PC-9 (cell line): ENCODE measurements at regions not wholly inside any gene's neighbourhood (a gene's known extent, or its start where the extent isn't known, plus 50 kb on each side); places are given as distances from the start of the nearest gene placed in this dataset.

ENCODE experiments used
- EZH2 ChIP-seq: fragments of 200-600 bp; sonication (generic); IDR thresholded peaks from 2 replicates; pipeline ENCODE4 v1.8.0; 2017; ENCODE audit warnings: antibody characterized with exemption, low read depth
- TF ChIP-seq, protein P1 (sequence below): fragments of 200-600 bp; sonication (generic); conservative IDR thresholded peaks from 2 replicates; pipeline ENCODE4 v1.6.1; 2017; ENCODE audit warnings: mixed run types, antibody characterized with exemption, mild to moderate bottlenecking, moderate library complexity

DNA sequence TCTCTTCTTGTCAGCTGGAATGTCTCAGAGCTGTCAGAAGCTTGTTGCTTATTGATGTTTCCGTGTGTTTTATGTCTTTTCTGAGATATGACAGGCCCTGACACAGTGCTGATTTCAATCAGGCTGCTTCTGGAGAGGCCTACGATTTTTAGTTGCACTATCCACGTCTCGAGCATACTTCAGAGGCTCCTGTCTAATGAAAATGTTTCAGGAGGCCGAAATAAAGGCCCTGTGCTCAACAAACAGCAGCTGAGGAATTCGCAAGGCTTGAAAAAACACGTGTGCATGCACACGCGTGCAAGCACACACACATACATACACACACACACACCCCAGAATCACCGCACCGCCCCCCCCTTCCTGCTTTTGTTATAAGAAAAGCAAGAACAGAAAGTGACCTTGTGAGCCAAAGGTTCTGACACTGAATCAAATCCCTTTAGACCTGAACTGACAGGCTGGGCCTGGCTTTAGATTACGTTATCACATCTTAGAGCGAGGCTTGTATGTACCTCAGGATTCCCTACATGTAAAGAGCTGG, 296.6 kb downstream of the NR2F2 start:
- TF ChIP-seq, protein P1, sequence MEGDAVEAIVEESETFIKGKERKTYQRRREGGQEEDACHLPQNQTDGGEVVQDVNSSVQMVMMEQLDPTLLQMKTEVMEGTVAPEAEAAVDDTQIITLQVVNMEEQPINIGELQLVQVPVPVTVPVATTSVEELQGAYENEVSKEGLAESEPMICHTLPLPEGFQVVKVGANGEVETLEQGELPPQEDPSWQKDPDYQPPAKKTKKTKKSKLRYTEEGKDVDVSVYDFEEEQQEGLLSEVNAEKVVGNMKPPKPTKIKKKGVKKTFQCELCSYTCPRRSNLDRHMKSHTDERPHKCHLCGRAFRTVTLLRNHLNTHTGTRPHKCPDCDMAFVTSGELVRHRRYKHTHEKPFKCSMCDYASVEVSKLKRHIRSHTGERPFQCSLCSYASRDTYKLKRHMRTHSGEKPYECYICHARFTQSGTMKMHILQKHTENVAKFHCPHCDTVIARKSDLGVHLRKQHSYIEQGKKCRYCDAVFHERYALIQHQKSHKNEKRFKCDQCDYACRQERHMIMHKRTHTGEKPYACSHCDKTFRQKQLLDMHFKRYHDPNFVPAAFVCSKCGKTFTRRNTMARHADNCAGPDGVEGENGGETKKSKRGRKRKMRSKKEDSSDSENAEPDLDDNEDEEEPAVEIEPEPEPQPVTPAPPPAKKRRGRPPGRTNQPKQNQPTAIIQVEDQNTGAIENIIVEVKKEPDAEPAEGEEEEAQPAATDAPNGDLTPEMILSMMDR: no peak
- no peak for TF ChIP-seq EZH2
